ENCODE measurements at regions not wholly inside any gene's neighbourhood (a gene's known extent, or its start where the extent isn't known, plus 50 kb on each side); places are given as distances from the start of the nearest gene placed in this dataset.

GRCh38 chr12:94733727-94734126 lies 83.4 kb upstream of the TMCC3 start:
- TF ChIP-seq, protein P1, sequence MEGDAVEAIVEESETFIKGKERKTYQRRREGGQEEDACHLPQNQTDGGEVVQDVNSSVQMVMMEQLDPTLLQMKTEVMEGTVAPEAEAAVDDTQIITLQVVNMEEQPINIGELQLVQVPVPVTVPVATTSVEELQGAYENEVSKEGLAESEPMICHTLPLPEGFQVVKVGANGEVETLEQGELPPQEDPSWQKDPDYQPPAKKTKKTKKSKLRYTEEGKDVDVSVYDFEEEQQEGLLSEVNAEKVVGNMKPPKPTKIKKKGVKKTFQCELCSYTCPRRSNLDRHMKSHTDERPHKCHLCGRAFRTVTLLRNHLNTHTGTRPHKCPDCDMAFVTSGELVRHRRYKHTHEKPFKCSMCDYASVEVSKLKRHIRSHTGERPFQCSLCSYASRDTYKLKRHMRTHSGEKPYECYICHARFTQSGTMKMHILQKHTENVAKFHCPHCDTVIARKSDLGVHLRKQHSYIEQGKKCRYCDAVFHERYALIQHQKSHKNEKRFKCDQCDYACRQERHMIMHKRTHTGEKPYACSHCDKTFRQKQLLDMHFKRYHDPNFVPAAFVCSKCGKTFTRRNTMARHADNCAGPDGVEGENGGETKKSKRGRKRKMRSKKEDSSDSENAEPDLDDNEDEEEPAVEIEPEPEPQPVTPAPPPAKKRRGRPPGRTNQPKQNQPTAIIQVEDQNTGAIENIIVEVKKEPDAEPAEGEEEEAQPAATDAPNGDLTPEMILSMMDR (IDR thresholded peaks at IDR 0.05; ENCODE audit: insufficient read depth, low read length, poor library complexity, severe bottlenecking): no peak
- no peak for TF ChIP-seq EZH2phosphoT487 (conservative IDR thresholded peaks at IDR 0.05; ENCODE audit: low read length)
